Endothelial cell of umbilical vein (primary cell): ENCODE measurements at regions not wholly inside any gene's neighbourhood (a gene's known extent, or its start where the extent isn't known, plus 50 kb on each side); places are given as distances from the start of the nearest gene placed in this dataset.

Experiments used
- BruUV-seq: library from RNA; stranded (reverse); fragments of 400-500 nt; replicated peaks from 2 replicates; lab custom pipeline; 2021; lab: Mats Ljungman, UMichigan
- CTCF ChIA-PET: fragments of 300-600, 350-600 bp; sonication (Branson Sonifier 250); formaldehyde crosslinking; loops from one replicate; lab custom pipeline; 2021; ENCODE audit warnings: antibody characterized with exemption, inconsistent platforms; lab: Charles Lee
- POLR2A ChIA-PET: fragments of 300-600, 350-600 bp; sonication (Branson Sonifier 250); formaldehyde crosslinking; loops from one replicate; lab custom pipeline; 2021; ENCODE audit warnings: antibody characterized with exemption, inconsistent platforms; lab: Charles Lee
- DNase-seq: peaks from one replicate; pipeline ENCODE4 v3.0.0-alpha.2; 2011; ENCODE audit warnings: low read depth, low spot score
- FAIRE-seq: peaks from 2 replicates; lab custom pipeline; 2011; peaks lifted over from hg19 to GRCh38; lab: Jason Lieb, UNC
- H2AFZ ChIP-seq: 2 replicates; pipeline ENCODE4 v1.6.0; 2012; ENCODE audit warnings: low read depth, low read length, control low read depth, inconsistent platforms
- H3K27ac ChIP-seq: 2 replicates; pipeline ENCODE4 v1.5.1; 2011; ENCODE audit warnings: low read depth, mild to moderate bottlenecking, control low read depth, low read length, moderate library complexity; ENCODE audit not compliant: insufficient read depth
- H3K27me3 ChIP-seq, 2 experiments: 2 replicates each; pipeline versions ENCODE4 v1.6.0 to v1.6.1; 2011; ENCODE audit warnings: low read length in 2 of 2, mixed read lengths in 1 of 2; ENCODE audit not compliant: control insufficient read depth in 2 of 2, insufficient read depth in 2 of 2
- H3K36me3 ChIP-seq, 2 experiments: 2 replicates in 1 of 2; 3 replicates in 1 of 2; pipeline ENCODE4 v1.5.1; 2011; ENCODE audit warnings: low read length in 2 of 2, mild to moderate bottlenecking in 1 of 2, moderate library complexity in 1 of 2; ENCODE audit not compliant: control insufficient read depth in 2 of 2, insufficient read depth in 2 of 2; ENCODE audit errors: extremely low read depth in 1 of 2
- H3K4me1 ChIP-seq: 3 replicates; pipeline ENCODE4 v1.5.1; 2011; ENCODE audit warnings: mild to moderate bottlenecking, low read length; ENCODE audit not compliant: control insufficient read depth, insufficient read depth; ENCODE audit errors: extremely low read depth
- H3K4me2 ChIP-seq: 2 replicates; pipeline ENCODE4 v1.6.1; 2011; ENCODE audit warnings: low read length, control low read depth, mixed read lengths; ENCODE audit not compliant: insufficient read depth
- H3K4me3 ChIP-seq, 3 experiments: fragments of 200-600 bp in 1 of 3; sonication (generic), shearing (Covaris generic) in 1 of 3; replicated peaks in 1 of 3; 2 replicates each; pipeline ENCODE4 v1.5.1; 2011 to 2016; ENCODE audit warnings: control low read depth in 3 of 3, low read length in 3 of 3, mild to moderate bottlenecking in 2 of 3, inconsistent platforms in 1 of 3, low read depth in 1 of 3, moderate library complexity in 1 of 3; ENCODE audit not compliant: insufficient read depth in 1 of 3
- H3K79me2 ChIP-seq: 2 replicates; pipeline ENCODE4 v1.6.0; 2012; ENCODE audit warnings: low read length, inconsistent platforms; ENCODE audit not compliant: control insufficient read depth, insufficient read depth
- H3K9ac ChIP-seq: replicated peaks from 2 replicates; pipeline ENCODE3; 2011; ENCODE audit warnings: low read length, control low read depth; ENCODE audit not compliant: insufficient read depth; ENCODE audit errors: extremely low read depth
- H3K9me1 ChIP-seq: replicated peaks from 3 replicates; pipeline ENCODE4 v1.6.0; 2011; ENCODE audit warnings: mild to moderate bottlenecking, low read length; ENCODE audit not compliant: control insufficient read depth, insufficient read depth; ENCODE audit errors: extremely low read depth
- H3K9me3 ChIP-seq: replicated peaks from 2 replicates; pipeline ENCODE4 v1.5.1; 2012; ENCODE audit warnings: low read length, inconsistent platforms; ENCODE audit not compliant: control insufficient read depth, insufficient read depth
- H4K20me1 ChIP-seq: replicated peaks from 2 replicates; pipeline ENCODE3; 2011; ENCODE audit warnings: mild to moderate bottlenecking, low read length; ENCODE audit not compliant: control insufficient read depth, insufficient read depth; ENCODE audit errors: extremely low read depth
- EZH2 ChIP-seq: IDR thresholded peaks from 2 replicates; pipeline ENCODE4 v1.6.1; 2012; ENCODE audit warnings: borderline replicate concordance, low read depth, mild to moderate bottlenecking, moderate library complexity, low read length, inconsistent platforms; ENCODE audit not compliant: severe bottlenecking
- GATA2 ChIP-seq: IDR thresholded peaks from 2 replicates; pipeline ENCODE4 v1.7.0; 2011; ENCODE audit warnings: low read depth, mild to moderate bottlenecking, moderate library complexity, mixed read lengths, low read length; ENCODE audit not compliant: insufficient read length, insufficient read depth
- JUN ChIP-seq: IDR thresholded peaks from 2 replicates; pipeline ENCODE4 v1.6.1; 2011; ENCODE audit warnings: borderline replicate concordance, low read depth; ENCODE audit not compliant: insufficient read length, insufficient read depth
- MYC ChIP-seq: IDR thresholded peaks from one replicate; pipeline ENCODE4 v1.6.1; 2011; ENCODE audit warnings: mild to moderate bottlenecking, low read depth, low read length
- dilution Hi-C: fragments of 300-500 bp; cut with MboI; formaldehyde crosslinking; loops from one replicate; pipeline ENCODE4 v1.15.0; 2019; ENCODE audit warnings: low sequenced_read_pairs; ENCODE audit not compliant: extremely low pct_ligation_motif_present
- intact Hi-C: fragments of 100-400 bp; cut with micrococcal nuclease; formaldehyde crosslinking; loops from one replicate; pipeline ENCODE4 v1.10.0; 2022
- TF ChIP-seq, protein P1 (sequence below), 2 donors: IDR thresholded peaks; 1 replicate in 1 of 2; 2 replicates in 1 of 2; pipeline ENCODE4 v1.5.1; 2011; ENCODE audit warnings: low read length in 2 of 2, mild to moderate bottlenecking in 2 of 2, moderate library complexity in 2 of 2, control low read depth in 1 of 2, inconsistent platforms in 1 of 2, low read depth in 1 of 2; ENCODE audit not compliant: insufficient read depth in 1 of 2; ENCODE audit errors: extremely low read depth in 1 of 2

- Histone ChIP-seq H3K27ac (no peak overlapping the region), H3K9ac (no peak overlapping the region), H3K4me1 (peaks cover 8% of the 10 kb centered on the region), H3K9me1 (no peaks in the 10 kb centered on the region), H3K36me3 (no peaks in the 10 kb centered on the region), H3K79me2 (no peaks in the 10 kb centered on the region), H3K4me2 (no peak overlapping the region), H3K27me3 (peaks cover 3 to 5% of the 10 kb centered on the region in 2 experiments), H4K20me1 (no peaks in the 10 kb centered on the region), H3K4me3 (no peak overlapping the region), H2AFZ (no peak overlapping the region), H3K9me3 (no peaks in the 10 kb centered on the region)
- FAIRE-seq (no peak), DNase-seq (no peak)
- CTCF ChIA-PET = interaction anchor here (0.5 kb wide), 1 partner anchor 28 kb away, joined by 3 read pairs; no protein-coding TSS in a partner anchor
- POLR2A ChIA-PET = no interaction called here
- BruUV-seq = no TSS peak
- TF ChIP-seq EZH2 (no peak), GATA2 (no peak), MYC (no peak), JUN (no peak)
- TF ChIP-seq, protein P1, sequence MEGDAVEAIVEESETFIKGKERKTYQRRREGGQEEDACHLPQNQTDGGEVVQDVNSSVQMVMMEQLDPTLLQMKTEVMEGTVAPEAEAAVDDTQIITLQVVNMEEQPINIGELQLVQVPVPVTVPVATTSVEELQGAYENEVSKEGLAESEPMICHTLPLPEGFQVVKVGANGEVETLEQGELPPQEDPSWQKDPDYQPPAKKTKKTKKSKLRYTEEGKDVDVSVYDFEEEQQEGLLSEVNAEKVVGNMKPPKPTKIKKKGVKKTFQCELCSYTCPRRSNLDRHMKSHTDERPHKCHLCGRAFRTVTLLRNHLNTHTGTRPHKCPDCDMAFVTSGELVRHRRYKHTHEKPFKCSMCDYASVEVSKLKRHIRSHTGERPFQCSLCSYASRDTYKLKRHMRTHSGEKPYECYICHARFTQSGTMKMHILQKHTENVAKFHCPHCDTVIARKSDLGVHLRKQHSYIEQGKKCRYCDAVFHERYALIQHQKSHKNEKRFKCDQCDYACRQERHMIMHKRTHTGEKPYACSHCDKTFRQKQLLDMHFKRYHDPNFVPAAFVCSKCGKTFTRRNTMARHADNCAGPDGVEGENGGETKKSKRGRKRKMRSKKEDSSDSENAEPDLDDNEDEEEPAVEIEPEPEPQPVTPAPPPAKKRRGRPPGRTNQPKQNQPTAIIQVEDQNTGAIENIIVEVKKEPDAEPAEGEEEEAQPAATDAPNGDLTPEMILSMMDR (IDR thresholded peaks at IDR 0.05; ENCODE audit: extremely low read depth in 1 of 2, insufficient read depth in 1 of 2, low read depth in 1 of 2, low read length in 2 of 2) = no peak
- dilution Hi-C loops = no loop called here
- intact Hi-C loops = loop anchor here (10.0 kb wide), 2 partner anchors 416 to 1146 kb away; no protein-coding TSS in a partner anchor
Measured at GRCh38 chr22:49721211-49721763, 106.4 kb downstream of the BRD1 start.
